HL-60 (cell line): ENCODE measurements at regions not wholly inside any gene's neighbourhood (a gene's known extent, or its start where the extent isn't known, plus 50 kb on each side); places are given as distances from the start of the nearest gene placed in this dataset.

ENCODE experiments used
- DNase-seq, 2 experiments: peaks; one replicate each; pipeline ENCODE4 v3.0.0-alpha.2; 2010 to 2020; ENCODE audit warnings: low read depth in 1 of 2, low spot score in 1 of 2
- H3K27ac ChIP-seq: fragments of 250-450 bp; sonication (Bioruptor Pico); replicated peaks from 2 replicates; pipeline ENCODE4 v1.5.1; 2020; ENCODE audit warnings: mild to moderate bottlenecking, moderate library complexity
- H3K27me3 ChIP-seq: fragments of 250-450 bp; sonication (Bioruptor Pico); 2 replicates; pipeline ENCODE4 v1.5.1; 2021; ENCODE audit warnings: mild to moderate bottlenecking, moderate library complexity; ENCODE audit not compliant: insufficient read depth, poor library complexity, severe bottlenecking
- H3K4me3 ChIP-seq: replicated peaks from 2 replicates; pipeline ENCODE4 v1.5.1; 2011; ENCODE audit warnings: mild to moderate bottlenecking, control low read depth, low read length; ENCODE audit not compliant: insufficient read depth
- GABPA ChIP-seq: IDR thresholded peaks from 2 replicates; pipeline ENCODE4 v1.6.1; 2012; ENCODE audit warnings: low read depth
- POLR2AphosphoS5 ChIP-seq: IDR thresholded peaks from 2 replicates; pipeline ENCODE4 v1.6.1; 2012; ENCODE audit warnings: low read depth
- SPI1 ChIP-seq: IDR thresholded peaks from 2 replicates; pipeline ENCODE4 v1.6.1; 2012; ENCODE audit warnings: low read depth, mild to moderate bottlenecking, borderline replicate concordance
- TF ChIP-seq, protein P1 (sequence below): IDR thresholded peaks from 2 replicates; pipeline ENCODE4 v1.6.1; 2012; ENCODE audit warnings: low read depth; ENCODE audit not compliant: insufficient replicate concordance
- TF ChIP-seq, protein P2 (sequence below): IDR thresholded peaks from one replicate; pipeline ENCODE4 v1.5.1; 2011; ENCODE audit warnings: low read length, control low read depth, inconsistent platforms; ENCODE audit not compliant: insufficient read depth

DNA sequence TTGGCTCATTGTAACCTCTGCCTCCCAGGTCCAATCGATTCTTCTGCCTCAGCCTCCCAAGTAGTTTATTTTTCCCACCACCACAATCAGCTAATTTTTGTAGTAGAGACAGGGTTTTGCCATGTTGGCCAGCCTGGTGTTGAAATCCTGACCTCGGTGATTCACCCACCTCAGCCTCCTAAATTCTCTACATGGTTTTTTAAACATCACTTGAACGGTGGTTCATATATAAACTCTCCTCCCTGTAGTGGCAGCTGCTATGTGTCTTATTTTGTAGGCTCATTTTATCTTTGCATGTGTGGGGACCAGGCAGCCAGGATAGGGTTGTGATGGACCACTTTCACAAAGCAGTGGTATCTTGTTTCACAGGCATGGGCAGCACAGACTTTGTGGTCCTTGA, 175.8 kb upstream of the USP9Y start:
- Histone ChIP-seq H3K4me3 (no peak overlapping the region), H3K27me3 (no peaks in the 10 kb centered on the region), H3K27ac (no peak overlapping the region)
- TF ChIP-seq, protein P1, sequence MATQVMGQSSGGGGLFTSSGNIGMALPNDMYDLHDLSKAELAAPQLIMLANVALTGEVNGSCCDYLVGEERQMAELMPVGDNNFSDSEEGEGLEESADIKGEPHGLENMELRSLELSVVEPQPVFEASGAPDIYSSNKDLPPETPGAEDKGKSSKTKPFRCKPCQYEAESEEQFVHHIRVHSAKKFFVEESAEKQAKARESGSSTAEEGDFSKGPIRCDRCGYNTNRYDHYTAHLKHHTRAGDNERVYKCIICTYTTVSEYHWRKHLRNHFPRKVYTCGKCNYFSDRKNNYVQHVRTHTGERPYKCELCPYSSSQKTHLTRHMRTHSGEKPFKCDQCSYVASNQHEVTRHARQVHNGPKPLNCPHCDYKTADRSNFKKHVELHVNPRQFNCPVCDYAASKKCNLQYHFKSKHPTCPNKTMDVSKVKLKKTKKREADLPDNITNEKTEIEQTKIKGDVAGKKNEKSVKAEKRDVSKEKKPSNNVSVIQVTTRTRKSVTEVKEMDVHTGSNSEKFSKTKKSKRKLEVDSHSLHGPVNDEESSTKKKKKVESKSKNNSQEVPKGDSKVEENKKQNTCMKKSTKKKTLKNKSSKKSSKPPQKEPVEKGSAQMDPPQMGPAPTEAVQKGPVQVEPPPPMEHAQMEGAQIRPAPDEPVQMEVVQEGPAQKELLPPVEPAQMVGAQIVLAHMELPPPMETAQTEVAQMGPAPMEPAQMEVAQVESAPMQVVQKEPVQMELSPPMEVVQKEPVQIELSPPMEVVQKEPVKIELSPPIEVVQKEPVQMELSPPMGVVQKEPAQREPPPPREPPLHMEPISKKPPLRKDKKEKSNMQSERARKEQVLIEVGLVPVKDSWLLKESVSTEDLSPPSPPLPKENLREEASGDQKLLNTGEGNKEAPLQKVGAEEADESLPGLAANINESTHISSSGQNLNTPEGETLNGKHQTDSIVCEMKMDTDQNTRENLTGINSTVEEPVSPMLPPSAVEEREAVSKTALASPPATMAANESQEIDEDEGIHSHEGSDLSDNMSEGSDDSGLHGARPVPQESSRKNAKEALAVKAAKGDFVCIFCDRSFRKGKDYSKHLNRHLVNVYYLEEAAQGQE, result no peak
- TF ChIP-seq, protein P2, sequence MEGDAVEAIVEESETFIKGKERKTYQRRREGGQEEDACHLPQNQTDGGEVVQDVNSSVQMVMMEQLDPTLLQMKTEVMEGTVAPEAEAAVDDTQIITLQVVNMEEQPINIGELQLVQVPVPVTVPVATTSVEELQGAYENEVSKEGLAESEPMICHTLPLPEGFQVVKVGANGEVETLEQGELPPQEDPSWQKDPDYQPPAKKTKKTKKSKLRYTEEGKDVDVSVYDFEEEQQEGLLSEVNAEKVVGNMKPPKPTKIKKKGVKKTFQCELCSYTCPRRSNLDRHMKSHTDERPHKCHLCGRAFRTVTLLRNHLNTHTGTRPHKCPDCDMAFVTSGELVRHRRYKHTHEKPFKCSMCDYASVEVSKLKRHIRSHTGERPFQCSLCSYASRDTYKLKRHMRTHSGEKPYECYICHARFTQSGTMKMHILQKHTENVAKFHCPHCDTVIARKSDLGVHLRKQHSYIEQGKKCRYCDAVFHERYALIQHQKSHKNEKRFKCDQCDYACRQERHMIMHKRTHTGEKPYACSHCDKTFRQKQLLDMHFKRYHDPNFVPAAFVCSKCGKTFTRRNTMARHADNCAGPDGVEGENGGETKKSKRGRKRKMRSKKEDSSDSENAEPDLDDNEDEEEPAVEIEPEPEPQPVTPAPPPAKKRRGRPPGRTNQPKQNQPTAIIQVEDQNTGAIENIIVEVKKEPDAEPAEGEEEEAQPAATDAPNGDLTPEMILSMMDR, result no peak
- TF ChIP-seq POLR2AphosphoS5 (no peak), GABPA (no peak), SPI1 (no peak)
- no peak for DNase-seq

DNA sequence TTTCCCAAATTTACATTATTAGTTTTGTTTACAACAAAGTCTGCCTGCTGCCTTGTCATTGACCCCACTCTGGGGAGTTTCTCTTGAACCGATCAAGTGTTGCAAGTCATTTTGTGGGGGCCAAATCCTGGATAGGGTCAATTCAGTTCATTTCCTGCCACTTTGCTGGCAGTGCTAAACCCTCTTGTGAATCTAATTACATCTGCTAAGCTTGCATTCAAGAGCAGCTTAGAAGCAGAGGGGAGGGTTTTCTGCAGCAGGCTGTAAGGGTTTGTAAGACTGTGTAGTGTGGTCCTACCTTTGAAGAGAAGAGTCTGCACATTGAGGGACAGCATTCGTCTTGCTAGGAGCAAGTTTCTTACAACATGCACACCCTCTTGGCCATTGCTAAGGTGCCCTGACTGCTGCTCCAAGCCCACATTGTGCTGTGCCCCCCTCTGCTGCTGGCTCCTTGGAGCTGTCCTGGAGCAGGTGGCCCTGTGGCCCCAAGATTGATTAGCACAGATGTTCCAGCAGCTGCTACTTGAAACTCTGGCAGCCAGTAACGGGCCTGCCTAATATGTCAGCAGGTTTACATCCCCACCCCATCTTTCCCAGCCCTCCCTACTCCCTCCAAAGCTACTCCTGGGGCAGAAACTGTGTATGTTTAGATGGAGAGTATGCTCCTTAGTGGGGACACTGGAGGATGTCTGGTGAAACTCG, 174.5 kb upstream of the USP9Y start:
- DNase-seq, result no peak
- TF ChIP-seq, protein P2, result no peak
- TF ChIP-seq SPI1, result no peak
- Histone ChIP-seq H3K27ac (no peak overlapping the region), H3K27me3 (no peaks in the 10 kb centered on the region), H3K4me3 (no peak overlapping the region)

DNA sequence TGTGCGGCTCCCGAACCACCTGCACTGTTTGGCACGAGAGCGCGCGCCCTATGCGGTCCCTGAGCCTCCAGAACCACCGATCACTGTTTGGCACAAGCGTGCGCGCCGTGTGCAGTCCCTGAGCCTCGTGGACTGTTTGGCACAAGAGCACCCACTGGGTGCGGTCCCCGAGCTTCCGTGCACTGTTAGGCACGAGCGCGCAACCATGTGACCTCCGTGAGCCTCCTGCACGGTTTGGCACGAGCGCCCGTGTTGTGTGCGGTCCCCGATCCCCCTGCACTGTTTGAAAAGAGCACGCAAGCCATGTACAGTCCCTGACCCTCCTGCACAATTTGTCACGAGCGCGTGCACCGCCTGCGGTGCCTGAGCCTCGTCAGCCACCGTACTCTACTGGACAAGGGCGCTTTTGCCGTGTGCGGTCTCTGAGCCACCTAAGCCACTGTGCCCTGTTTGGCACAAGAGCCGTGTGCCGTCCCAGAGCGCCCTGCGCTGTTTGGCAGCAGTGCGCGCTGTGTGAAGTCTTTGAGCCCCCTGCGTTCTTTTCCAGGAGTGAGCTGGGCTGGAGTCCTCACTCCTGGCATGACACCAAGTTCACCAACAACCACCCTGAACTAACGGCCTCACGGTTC, 163.7 kb upstream of the USP9Y start:
- H3K4me3 ChIP-seq, result no peak overlapping the region
- no peaks in the 10 kb centered on the region for H3K27me3 ChIP-seq
- DNase-seq, result no peak

More for the DNA sequence above, 163.7 kb upstream of the USP9Y start:
- no peak overlapping the region for H3K27ac ChIP-seq
- no peak for TF ChIP-seq SPI1
- TF ChIP-seq, protein P2, result no peak
- TF ChIP-seq GABPA, result no peak
- TF ChIP-seq POLR2AphosphoS5, result no peak
- TF ChIP-seq, protein P1, result no peak
